ENCODE measurements at regions not wholly inside any gene's neighbourhood (a gene's known extent, or its start where the extent isn't known, plus 50 kb on each side); places are given as distances from the start of the nearest gene placed in this dataset.

GRCh38 chr14:71322655-71323250 is 415.5 kb downstream of the PCNX1 start:
- peak; percentile 84 for TF ChIP-seq CTCF (conservative IDR thresholded peaks at IDR 0.05; ENCODE audit: low read length)
- TF ChIP-seq EZH2phosphoT487 (IDR thresholded peaks at IDR 0.05; ENCODE audit: borderline replicate concordance, low read depth, low read length) = no peak
